ENCODE measurements at regions not wholly inside any gene's neighbourhood (a gene's known extent, or its start where the extent isn't known, plus 50 kb on each side); places are given as distances from the start of the nearest gene placed in this dataset.

DNA sequence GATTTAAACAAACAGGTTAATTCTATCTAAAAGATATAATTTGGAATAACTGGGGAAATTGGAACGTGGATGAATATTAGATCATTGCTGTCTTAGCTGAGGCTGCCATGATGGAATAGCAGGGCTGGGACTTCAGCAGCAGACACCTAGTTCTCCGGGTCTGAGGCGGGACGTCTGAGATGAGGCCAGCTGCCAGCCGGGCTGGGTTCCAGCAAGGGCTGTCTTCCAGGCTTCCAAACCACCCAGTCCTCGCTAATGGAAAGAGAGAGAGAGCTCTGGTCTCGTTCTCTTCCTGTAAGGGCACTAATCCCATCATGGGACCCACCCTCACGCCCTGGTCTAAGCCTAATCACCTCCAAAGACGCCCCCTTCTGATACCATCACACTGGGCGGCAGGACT lies 85.7 kb downstream of the ADRA2C start:
- TF ChIP-seq BACH2 (CRISPR knock-in tag; IDR thresholded peaks at IDR 0.05; ENCODE audit: borderline replicate concordance) (no peak), ZFP3 (CRISPR knock-in tag; IDR thresholded peaks at IDR 0.05) (no peak), ISL1 (CRISPR knock-in tag; IDR thresholded peaks at IDR 0.05) (no peak)
- TF ChIP-seq, protein P1, sequence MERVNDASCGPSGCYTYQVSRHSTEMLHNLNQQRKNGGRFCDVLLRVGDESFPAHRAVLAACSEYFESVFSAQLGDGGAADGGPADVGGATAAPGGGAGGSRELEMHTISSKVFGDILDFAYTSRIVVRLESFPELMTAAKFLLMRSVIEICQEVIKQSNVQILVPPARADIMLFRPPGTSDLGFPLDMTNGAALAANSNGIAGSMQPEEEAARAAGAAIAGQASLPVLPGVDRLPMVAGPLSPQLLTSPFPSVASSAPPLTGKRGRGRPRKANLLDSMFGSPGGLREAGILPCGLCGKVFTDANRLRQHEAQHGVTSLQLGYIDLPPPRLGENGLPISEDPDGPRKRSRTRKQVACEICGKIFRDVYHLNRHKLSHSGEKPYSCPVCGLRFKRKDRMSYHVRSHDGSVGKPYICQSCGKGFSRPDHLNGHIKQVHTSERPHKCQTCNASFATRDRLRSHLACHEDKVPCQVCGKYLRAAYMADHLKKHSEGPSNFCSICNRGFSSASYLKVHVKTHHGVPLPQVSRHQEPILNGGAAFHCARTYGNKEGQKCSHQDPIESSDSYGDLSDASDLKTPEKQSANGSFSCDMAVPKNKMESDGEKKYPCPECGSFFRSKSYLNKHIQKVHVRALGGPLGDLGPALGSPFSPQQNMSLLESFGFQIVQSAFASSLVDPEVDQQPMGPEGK (CRISPR knock-in tag; IDR thresholded peaks at IDR 0.05; ENCODE audit: borderline replicate concordance), result no peak
